Activated naive CD8-positive, alpha-beta T cell treated with anti-CD3 and anti-CD28 coated beads, Interleukin-2, amount 10 ng/mL, durations not matched to agents 7 days and 5 days (primary cell): ENCODE measurements at regions not wholly inside any gene's neighbourhood (a gene's known extent, or its start where the extent isn't known, plus 50 kb on each side); places are given as distances from the start of the nearest gene placed in this dataset.

Experiments
- ATAC-seq: fragments of 150-1000 bp; cut with Tn5 transposase; one replicate; pipeline ENCODE4 v1.10.0; 2021; ENCODE audit warnings: low read depth, moderate library complexity
- POLR2A ChIA-PET: fragments of 350-600 bp; sonication (Branson Sonifier 250); formaldehyde crosslinking; loops from one replicate; lab custom pipeline; 2021; ENCODE audit warnings: antibody characterized with exemption; lab: Charles Lee
- DNase-seq: peaks from one replicate; pipeline ENCODE4 v3.0.0; 2021
- H3K27ac Mint-ChIP-seq: one replicate; pipeline ENCODE4 v1.8.0; 2022; ENCODE audit warnings: mild to moderate bottlenecking, mixed read lengths
- H3K27me3 Mint-ChIP-seq: one replicate; pipeline ENCODE4 v1.8.0; 2022; ENCODE audit warnings: mild to moderate bottlenecking, moderate library complexity, mixed read lengths
- H3K36me3 Mint-ChIP-seq: one replicate; pipeline ENCODE4 v1.8.0; 2021; ENCODE audit warnings: mild to moderate bottlenecking, mixed read lengths
- H3K4me1 Mint-ChIP-seq: one replicate; pipeline ENCODE4 v1.8.0; 2021; ENCODE audit warnings: mixed read lengths
- H3K4me3 Mint-ChIP-seq: one replicate; pipeline ENCODE4 v1.8.0; 2022; ENCODE audit warnings: mild to moderate bottlenecking, moderate library complexity, mixed read lengths
- H3K9me3 Mint-ChIP-seq: one replicate; pipeline ENCODE4 v1.8.0; 2021; ENCODE audit warnings: mixed read lengths

- no peak for DNase-seq
- Mint-ChIP-seq H3K36me3 (no peaks in the 10 kb centered on the region), H3K27ac (no peak overlapping the region), H3K27me3 (no peaks in the 10 kb centered on the region), H3K4me3 (no peak overlapping the region), H3K4me1 (no peaks in the 10 kb centered on the region), H3K9me3 (no peaks in the 10 kb centered on the region)
- no peak for ATAC-seq
- POLR2A ChIA-PET = no interaction called here
Observed at GRCh38 chr4:157994863-157995262, 178.0 kb downstream of the GASK1B start.

DNA sequence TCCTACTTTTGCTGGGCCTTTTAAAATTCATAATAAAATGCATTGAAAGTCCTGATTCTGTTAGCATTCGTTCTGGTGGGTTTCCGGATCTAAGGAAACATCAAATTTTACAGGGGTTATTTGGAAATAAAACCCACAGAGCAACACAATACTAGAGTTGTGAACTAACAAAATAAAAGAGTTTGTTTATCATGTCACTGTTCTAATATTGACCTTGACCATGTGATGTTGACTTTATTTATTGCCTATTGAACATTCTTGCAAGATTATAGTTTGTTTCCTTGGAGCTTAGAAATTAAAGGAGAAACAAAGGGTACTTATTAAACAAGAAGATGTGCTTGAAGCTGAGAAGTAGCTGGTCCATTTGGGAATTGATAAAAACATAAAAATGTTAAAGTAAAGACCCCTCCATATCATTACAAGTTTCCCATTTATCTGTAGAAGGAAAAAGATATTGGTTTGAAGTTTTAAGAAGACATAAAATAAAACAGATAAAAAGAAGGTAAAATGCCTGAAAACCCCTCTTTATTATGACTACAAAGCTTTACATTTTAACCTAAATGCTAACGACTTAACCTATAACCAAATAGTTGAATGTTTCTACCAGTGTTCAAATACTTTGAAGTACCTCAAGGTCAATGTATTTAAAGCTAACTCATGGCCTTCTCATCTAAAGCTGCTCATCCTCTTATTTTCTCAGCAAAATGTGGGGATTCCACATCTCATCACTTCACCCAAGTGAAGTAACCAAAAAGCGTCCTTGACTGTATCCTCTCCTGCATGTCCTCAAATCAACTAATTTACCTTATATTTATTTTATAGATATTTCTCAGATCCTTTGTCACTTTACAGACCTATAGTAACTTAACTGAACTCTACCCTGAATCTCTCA, 179.6 kb downstream of the GASK1B start:
- H3K27me3 Mint-ChIP-seq = no peaks in the 10 kb centered on the region
- no peaks in the 10 kb centered on the region for H3K4me1 Mint-ChIP-seq
- no peak overlapping the region for H3K4me3 Mint-ChIP-seq
- no peak overlapping the region for H3K27ac Mint-ChIP-seq
- no peaks in the 10 kb centered on the region for H3K36me3 Mint-ChIP-seq
- no peak for DNase-seq
- no peaks in the 10 kb centered on the region for H3K9me3 Mint-ChIP-seq
- no peak for ATAC-seq
- POLR2A ChIA-PET = no interaction called here

DNA sequence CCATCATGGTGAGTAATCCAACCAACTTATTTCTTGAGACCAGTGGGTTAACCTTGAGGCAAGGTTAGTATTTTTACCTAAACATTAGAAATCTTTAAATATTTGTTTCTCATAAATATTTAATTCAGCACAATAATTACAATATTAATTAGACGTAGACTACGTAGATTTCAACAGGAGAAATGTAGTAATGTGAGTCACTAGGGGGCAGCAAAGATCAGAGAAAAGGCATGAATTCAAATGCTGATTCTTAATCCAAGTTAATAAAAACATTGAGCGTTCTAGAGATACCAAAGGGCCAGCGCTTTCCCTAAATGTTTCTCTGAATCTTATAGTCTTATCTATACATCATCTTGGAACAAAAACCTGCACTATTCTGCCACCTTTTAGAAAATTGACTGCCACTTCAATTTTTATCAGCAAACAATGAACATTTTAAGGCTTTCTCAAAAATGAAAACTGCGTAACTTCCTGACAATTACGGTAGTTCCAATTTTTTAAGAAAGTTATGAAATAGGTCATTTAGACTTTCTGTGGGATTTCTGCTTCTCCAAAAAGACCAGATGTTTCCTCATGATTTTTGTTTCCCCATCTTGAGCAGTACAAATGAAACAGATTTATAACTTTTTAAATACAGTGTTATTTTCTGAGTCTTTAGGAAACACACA, 180.7 kb downstream of the GASK1B start:
- Mint-ChIP-seq H3K36me3 (no peaks in the 10 kb centered on the region), H3K9me3 (no peaks in the 10 kb centered on the region), H3K4me3 (no peak overlapping the region), H3K27me3 (no peaks in the 10 kb centered on the region), H3K27ac (no peak overlapping the region), H3K4me1 (no peaks in the 10 kb centered on the region)
- no peak for DNase-seq
- ATAC-seq = no peak
- POLR2A ChIA-PET = no interaction called here

DNA sequence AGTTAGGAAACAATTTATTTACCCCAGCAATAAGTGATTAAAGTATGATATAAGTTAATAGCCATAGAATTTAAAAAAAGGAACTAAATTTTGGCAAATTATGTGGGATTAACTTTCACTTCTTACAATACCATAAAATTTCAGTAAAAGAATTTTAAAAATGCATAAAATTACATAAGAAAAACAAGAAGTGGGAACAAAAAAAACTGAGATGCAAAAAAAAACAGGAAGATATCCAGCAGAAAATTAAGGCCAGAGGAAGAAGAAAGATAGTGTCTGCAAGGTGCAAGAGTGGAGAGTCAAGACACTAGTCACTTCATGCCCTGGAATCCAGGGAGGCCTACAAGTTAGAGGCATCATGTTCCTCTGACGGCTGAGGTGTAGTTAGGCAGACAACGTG, 184.2 kb downstream of the GASK1B start:
- POLR2A ChIA-PET = no interaction called here
- no peak overlapping the region for H3K4me3 Mint-ChIP-seq

DNA sequence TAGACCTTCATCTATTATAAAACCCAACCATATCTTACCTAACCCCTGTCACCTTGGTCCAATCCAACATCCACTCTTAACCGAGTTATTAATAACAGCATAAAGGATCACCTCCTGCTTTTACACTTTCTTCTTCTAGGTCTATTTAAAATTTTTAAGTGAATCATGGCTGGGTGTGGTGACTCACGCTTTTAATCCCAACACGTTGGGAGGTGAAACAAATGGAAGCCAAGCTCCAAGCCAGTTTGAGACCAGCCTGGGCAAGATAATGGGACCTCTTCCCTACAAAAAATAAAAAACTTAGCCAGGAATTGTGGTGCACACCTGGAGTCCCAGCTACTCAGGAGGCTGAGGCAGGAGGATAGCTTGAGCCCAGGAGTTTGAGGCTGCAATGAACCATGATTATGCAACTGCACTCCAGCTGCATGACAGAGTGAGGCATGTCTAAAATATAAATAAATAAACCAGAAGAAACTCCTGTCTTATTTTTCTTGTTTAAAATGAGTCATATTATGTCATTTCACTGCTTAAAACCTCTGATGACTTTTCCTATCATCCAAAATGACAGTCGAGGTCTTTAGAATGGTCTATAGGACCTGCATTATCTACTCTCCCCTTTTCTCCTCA, 188.4 kb downstream of the GASK1B start:
- POLR2A ChIA-PET = no interaction called here
- Mint-ChIP-seq H3K9me3 (no peaks in the 10 kb centered on the region), H3K27ac (no peak overlapping the region), H3K4me1 (no peaks in the 10 kb centered on the region), H3K27me3 (no peaks in the 10 kb centered on the region), H3K4me3 (no peak overlapping the region), H3K36me3 (no peaks in the 10 kb centered on the region)
- ATAC-seq (no peak), DNase-seq (no peak)

More for the DNA sequence above, 184.2 kb downstream of the GASK1B start:
- Mint-ChIP-seq H3K36me3 (no peaks in the 10 kb centered on the region), H3K4me1 (no peaks in the 10 kb centered on the region), H3K9me3 (no peaks in the 10 kb centered on the region), H3K27ac (no peak overlapping the region), H3K27me3 (no peaks in the 10 kb centered on the region)
- DNase-seq (no peak), ATAC-seq (no peak)

GRCh38 chr4:157983300-157983699, 189.5 kb downstream of the GASK1B start:
- POLR2A ChIA-PET = no interaction called here
- Mint-ChIP-seq H3K27ac (no peak overlapping the region), H3K27me3 (peaks cover 2% of the 10 kb centered on the region), H3K4me1 (peaks cover 2% of the 10 kb centered on the region), H3K4me3 (no peak overlapping the region), H3K36me3 (no peaks in the 10 kb centered on the region), H3K9me3 (no peaks in the 10 kb centered on the region)
- ATAC-seq = no peak
- no peak for DNase-seq

DNA sequence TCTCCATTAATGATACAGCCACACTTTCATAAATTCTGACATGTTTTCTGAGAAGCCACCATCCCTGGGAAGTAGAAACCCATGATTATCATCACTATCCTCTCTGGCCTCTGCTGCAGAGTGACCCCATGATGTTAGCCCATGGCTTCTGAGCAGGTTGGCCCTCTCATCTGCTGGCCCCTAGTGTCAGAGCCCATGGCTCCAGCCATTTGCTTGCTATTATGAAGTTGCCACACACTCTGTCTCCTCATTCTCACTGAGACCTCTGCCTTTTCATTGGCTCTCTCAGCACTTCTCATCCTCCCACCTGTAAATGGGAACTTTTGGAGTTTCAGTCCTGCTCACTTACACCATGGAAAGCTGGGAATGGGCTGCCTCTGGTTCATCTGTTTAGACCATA, 192.7 kb downstream of the GASK1B start:
- Mint-ChIP-seq H3K27me3 (peaks cover 2% of the 10 kb centered on the region), H3K4me1 (peaks cover 2% of the 10 kb centered on the region), H3K27ac (no peak overlapping the region), H3K36me3 (no peaks in the 10 kb centered on the region), H3K9me3 (no peaks in the 10 kb centered on the region), H3K4me3 (no peak overlapping the region)
- POLR2A ChIA-PET = no interaction called here
- no peak for ATAC-seq
- no peak for DNase-seq

- no peak overlapping the region for H3K4me3 Mint-ChIP-seq
Observed at GRCh38 chr4:157978680-157979361, 194.0 kb downstream of the GASK1B start.

DNA sequence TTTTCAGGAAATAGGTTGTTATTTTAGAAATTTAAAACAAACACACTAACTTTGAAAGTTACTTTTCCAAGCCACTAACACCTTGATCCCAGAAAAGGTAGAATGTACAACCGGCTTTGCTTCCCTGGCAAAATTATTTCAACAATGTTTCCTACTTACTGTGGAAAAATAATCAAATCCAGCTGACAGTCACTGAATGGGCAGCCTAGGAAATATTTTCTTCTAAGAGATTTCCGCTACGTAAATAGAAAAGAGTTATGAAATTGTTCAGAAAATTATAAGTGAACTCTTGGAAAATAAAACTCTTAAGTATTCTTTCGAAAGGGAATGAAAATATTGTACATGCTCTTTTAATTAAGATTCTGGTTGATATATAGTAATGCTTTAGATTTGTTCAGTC, 195.7 kb downstream of the GASK1B start:
- Mint-ChIP-seq H3K4me3 (no peak overlapping the region), H3K27me3 (peaks cover 2% of the 10 kb centered on the region), H3K4me1 (peaks cover 2% of the 10 kb centered on the region), H3K27ac (no peak overlapping the region), H3K36me3 (no peaks in the 10 kb centered on the region), H3K9me3 (no peaks in the 10 kb centered on the region)
- POLR2A ChIA-PET = no interaction called here
- no peak for DNase-seq
- no peak for ATAC-seq

More at GRCh38 chr4:157978680-157979361, 194.0 kb downstream of the GASK1B start:
- Mint-ChIP-seq H3K36me3 (no peaks in the 10 kb centered on the region), H3K4me1 (peaks cover 2% of the 10 kb centered on the region), H3K9me3 (no peaks in the 10 kb centered on the region), H3K27me3 (peaks cover 2% of the 10 kb centered on the region), H3K27ac (no peak overlapping the region)
- ATAC-seq (peak; percentile 54), DNase-seq (no peak)
- POLR2A ChIA-PET = no interaction called here

GRCh38 chr4:157973297-157973696, 199.5 kb downstream of the GASK1B start:
- H3K27ac Mint-ChIP-seq = no peak overlapping the region
- H3K27me3 Mint-ChIP-seq = no peaks in the 10 kb centered on the region
- H3K4me1 Mint-ChIP-seq = no peaks in the 10 kb centered on the region

DNA sequence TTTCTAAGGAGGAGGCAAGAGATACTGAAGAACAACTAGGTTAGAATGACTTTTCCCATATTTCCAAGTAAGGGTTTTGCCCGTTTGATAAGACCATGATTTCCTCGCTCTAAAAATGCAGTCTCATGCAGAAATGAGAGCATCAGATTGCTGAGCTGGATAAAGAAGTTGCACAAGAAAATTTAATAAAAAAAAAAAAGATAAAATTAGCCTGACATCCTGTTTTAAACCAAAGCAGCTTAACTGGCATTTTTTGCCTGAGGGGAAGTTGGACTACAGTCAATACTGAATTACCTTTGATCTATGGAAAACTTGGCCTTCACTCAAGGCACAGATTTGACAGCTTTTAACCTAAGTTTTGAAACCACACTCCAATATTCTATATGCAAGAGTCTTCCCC, 208.4 kb downstream of the GASK1B start:
- H3K27me3 Mint-ChIP-seq = no peaks in the 10 kb centered on the region
- DNase-seq (no peak), ATAC-seq (no peak)
- no peaks in the 10 kb centered on the region for H3K9me3 Mint-ChIP-seq
- H3K4me3 Mint-ChIP-seq = no peak overlapping the region
- H3K27ac Mint-ChIP-seq = no peak overlapping the region
- no peaks in the 10 kb centered on the region for H3K36me3 Mint-ChIP-seq
- no peaks in the 10 kb centered on the region for H3K4me1 Mint-ChIP-seq
- POLR2A ChIA-PET = no interaction called here

More at GRCh38 chr4:157973297-157973696, 199.5 kb downstream of the GASK1B start:
- DNase-seq = no peak
- no peak for ATAC-seq
- POLR2A ChIA-PET = interaction anchor here (0.6 kb wide), 1 partner anchor 1503 kb away, joined by 4 read pairs; no protein-coding TSS in a partner anchor
- H3K9me3 Mint-ChIP-seq = no peaks in the 10 kb centered on the region
- H3K4me3 Mint-ChIP-seq = no peak overlapping the region
- no peaks in the 10 kb centered on the region for H3K36me3 Mint-ChIP-seq

DNA sequence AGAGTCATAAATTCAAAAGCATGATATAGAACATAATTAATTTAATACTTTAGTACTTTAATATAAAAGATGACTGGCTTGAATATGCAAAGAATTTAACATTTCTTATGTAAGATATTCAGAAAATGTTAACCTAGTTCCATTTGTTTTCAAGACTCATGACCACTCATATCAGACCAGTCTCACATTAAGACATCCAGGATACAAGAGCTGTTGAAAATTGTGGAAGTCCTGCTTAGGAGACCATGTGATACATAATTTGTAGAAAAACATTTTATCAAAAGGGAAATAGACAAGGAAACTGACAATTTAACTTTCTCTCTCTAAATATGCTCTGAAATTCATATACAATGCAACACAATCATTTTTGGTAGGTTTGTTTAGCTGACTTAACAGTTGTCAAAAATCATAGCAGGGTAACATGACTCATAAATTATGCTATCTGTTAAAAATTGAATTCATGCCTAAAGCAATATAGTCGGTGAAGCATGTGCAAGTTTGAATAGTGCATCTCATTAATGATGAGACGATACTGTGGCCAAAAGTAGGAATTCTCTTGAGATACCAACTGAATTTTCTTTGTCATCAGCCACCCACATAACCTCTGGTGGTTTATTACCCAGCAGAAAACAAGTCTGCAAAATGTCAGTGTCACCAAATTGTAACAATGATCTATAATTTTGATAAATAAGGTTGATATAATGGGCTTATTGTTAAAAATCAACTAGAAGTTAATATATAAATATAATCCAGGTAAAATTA, 211.4 kb downstream of the GASK1B start:
- DNase-seq (no peak), ATAC-seq (no peak)
- H3K27ac Mint-ChIP-seq = no peak overlapping the region
- H3K4me1 Mint-ChIP-seq = no peaks in the 10 kb centered on the region
- no peak overlapping the region for H3K4me3 Mint-ChIP-seq
- POLR2A ChIA-PET = no interaction called here
- peaks cover 2% of the 10 kb centered on the region for H3K27me3 Mint-ChIP-seq
- H3K9me3 Mint-ChIP-seq = no peaks in the 10 kb centered on the region
- H3K36me3 Mint-ChIP-seq = no peaks in the 10 kb centered on the region

DNA sequence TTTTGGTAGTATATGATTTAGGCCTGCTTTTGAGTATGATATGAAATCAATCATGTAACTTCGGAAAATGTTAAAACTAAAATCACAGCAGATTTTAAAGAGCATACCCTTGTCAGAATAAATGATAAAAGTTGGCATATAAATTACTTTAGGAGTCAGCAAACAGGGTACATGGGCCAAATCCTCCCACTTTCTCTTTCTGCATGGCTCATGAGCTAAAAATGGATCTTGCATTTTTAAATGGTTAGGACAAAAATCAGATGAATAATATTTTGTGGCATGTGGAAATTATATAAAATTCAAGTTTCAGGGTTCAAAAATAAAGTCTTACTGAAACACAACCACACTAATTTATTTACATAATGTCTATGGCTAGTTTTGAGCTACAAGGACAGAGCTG, 214.9 kb downstream of the GASK1B start:
- DNase-seq (no peak), ATAC-seq (no peak)
- Mint-ChIP-seq H3K27me3 (peaks cover 2% of the 10 kb centered on the region), H3K36me3 (no peaks in the 10 kb centered on the region), H3K27ac (no peak overlapping the region), H3K9me3 (no peaks in the 10 kb centered on the region), H3K4me1 (no peaks in the 10 kb centered on the region), H3K4me3 (no peak overlapping the region)
- POLR2A ChIA-PET = no interaction called here
